GM03348 (cell line): ENCODE measurements at regions not wholly inside any gene's neighbourhood (a gene's known extent, or its start where the extent isn't known, plus 50 kb on each side); places are given as distances from the start of the nearest gene placed in this dataset.

Source experiments
- DNase-seq: peaks from one replicate; pipeline ENCODE4 v3.0.0; 2012; ENCODE audit warnings: low spot score

GRCh38 chr10:57015595-57016318, 654.7 kb upstream of the ZWINT start:
- DNase-seq = no peak

GRCh38 chr10:57015187-57015586, 654.1 kb upstream of the ZWINT start:
- DNase-seq = no peak

- no peak for DNase-seq
Observed at GRCh38 chr10:57014758-57015157, 653.7 kb upstream of the ZWINT start.

- DNase-seq = no peak
Observed at GRCh38 chr10:57008189-57008588, 647.1 kb upstream of the ZWINT start.

GRCh38 chr10:56991591-56992069, 630.6 kb upstream of the ZWINT start:
- no peak for DNase-seq

- no peak for DNase-seq
Observed at GRCh38 chr10:56975513-56975912, 614.5 kb upstream of the ZWINT start.

- no peak for DNase-seq
Observed at GRCh38 chr10:56973766-56974165, 612.7 kb upstream of the ZWINT start.

GRCh38 chr10:56943221-56943755, 582.2 kb upstream of the ZWINT start:
- DNase-seq = no peak

GRCh38 chr10:56934515-56934914, 573.5 kb upstream of the ZWINT start:
- no peak for DNase-seq

- DNase-seq = no peak
Observed at GRCh38 chr10:56928714-56929113, 567.7 kb upstream of the ZWINT start.

- DNase-seq = no peak
Observed at GRCh38 chr10:56927701-56928100, 566.6 kb upstream of the ZWINT start.

GRCh38 chr10:56920601-56921261, 559.7 kb upstream of the ZWINT start:
- DNase-seq = no peak

GRCh38 chr10:56912043-56912442, 551.0 kb upstream of the ZWINT start:
- no peak for DNase-seq

- no peak for DNase-seq
Observed at GRCh38 chr10:56905051-56905450, 544.0 kb upstream of the ZWINT start.

- DNase-seq = no peak
Observed at GRCh38 chr10:56902554-56902953, 541.5 kb upstream of the ZWINT start.

GRCh38 chr10:56895306-56895705, 534.2 kb upstream of the ZWINT start:
- no peak for DNase-seq

GRCh38 chr10:56881218-56881617, 520.2 kb upstream of the ZWINT start:
- DNase-seq = no peak

- DNase-seq = no peak
Observed at GRCh38 chr10:56880606-56881005, 519.5 kb upstream of the ZWINT start.

- DNase-seq = no peak
Observed at GRCh38 chr10:56874950-56875349, 513.9 kb upstream of the ZWINT start.

- no peak for DNase-seq
Observed at GRCh38 chr10:56871160-56871668, 510.2 kb upstream of the ZWINT start.

GRCh38 chr10:56867236-56867635, 506.2 kb upstream of the ZWINT start:
- DNase-seq = no peak

- no peak for DNase-seq
Observed at GRCh38 chr10:56856569-56856968, 495.5 kb upstream of the ZWINT start.

GRCh38 chr10:56844978-56845529, 484.0 kb upstream of the ZWINT start:
- no peak for DNase-seq
